ENCODE measurements at regions not wholly inside any gene's neighbourhood (a gene's known extent, or its start where the extent isn't known, plus 50 kb on each side); places are given as distances from the start of the nearest gene placed in this dataset.

DNA sequence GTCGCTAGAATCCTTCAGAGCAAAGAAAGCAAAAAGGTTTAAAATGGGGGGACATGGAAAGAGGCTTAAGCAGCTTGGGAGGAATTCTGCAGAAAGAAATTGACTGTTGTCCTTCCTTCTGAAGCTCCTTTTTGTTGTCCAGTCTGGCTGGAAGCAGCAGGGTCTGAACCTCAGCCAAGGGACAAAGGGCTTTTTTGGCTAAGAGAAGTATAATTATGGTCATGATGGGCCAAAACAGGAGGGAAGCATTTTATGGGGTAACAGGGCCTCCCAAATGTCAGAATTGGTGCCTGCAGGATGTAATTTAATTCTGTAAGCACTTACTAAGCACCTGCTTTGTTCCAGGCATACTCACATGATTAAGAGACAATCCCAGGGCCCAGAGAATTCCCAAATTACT is 74.2 kb upstream of the CPEB2 start:
- no peak for DNase-seq

DNA sequence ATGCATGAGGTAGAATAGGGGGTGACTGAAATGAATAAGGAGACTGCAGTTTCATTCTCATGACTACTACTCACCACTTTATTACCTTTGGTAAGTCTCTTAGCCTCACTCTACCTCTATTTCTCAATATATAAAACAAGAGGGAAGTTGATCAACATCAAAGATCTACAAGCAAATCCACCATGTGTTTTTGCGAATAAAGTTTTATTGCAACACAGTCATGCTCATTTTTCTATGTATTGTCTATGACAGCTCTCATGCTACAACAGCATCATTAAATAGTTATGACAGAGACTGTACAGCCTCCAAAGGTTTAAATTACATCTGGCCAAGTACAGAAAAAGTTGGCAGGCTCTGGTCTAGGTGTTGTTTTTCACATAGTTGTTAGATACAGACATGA is 72.6 kb upstream of the CPEB2 start:
- DNase-seq = no peak

DNA sequence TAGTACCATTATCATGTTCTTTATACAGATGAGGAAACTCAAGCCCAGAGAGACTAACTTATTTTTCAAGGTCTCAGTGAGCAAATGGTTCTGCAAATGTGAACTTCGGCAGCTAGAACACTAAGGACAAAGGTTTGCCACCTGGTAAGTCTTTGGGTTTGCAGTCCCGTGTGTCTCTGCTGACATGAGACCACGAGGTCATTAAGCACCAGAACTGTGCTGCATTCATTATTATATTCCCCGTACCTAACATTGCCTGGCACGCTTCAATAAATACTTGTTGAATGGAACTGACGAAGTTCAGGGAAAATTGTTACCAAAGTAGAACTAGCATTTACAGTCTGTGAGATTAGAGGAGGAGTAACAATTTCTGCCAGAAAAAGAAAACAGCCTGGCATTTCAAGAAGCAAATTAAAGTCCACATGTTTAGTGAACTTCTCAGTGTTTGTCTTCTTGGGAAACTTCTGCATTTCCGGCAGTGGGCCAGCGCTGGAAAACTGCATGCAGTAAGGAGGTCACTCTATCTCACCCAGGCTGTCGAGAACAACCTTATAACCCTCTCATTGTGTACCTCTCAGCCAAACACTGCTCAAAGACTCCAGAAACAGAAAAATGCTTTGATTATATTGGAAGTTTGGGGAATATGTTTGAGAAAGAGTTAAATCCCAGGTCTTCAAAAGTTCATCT is 67.4 kb upstream of the CPEB2 start:
- no peak for DNase-seq

DNA sequence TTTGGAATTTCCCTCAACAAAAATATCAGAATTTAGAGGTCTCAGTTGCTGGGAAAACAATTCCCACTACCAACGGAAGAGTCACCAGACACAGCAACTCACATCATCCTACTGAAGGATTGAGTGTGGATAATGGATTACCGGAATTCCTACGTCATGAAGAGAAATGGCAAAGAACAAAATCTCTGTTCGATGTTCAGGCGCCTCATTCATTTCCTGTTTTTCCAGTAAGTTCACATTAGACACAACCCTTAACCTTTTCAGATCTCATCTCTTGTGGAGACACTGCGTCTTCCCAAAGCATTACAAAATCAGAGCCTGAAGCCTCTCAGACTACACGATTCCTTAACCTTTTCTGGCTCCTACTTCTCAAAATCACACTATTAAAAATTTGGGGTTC is 58.5 kb upstream of the CPEB2 start:
- no peak for DNase-seq

DNA sequence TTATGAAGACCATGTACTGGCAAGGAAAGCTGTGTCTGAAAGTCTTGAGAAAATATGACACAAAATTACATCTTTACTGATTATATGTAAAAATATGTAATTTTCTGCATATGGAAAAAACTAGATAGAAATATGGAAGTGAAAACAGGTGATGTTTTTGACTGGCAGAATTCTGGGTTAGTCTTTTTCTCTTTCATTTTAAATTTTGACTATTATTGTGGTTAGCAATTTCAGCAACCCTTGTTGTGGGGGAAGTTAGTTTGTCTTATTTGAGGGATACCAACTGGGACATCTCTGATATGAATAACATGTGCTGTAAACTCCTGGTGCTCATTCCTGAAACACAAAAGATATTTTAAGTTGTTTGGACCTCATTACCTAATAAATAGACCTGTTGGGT is 49.9 kb upstream of the CPEB2 start:
- DNase-seq = no peak

Measured in right kidney (tissue), 1 donor.